Hepatocyte (in vitro differentiated cells): ENCODE measurements at regions not wholly inside any gene's neighbourhood (a gene's known extent, or its start where the extent isn't known, plus 50 kb on each side); places are given as distances from the start of the nearest gene placed in this dataset.

Experiments
- DNase-seq: peaks from one replicate; pipeline ENCODE4 v3.0.0-alpha.2; 2016; ENCODE audit warnings: low spot score
- H2AFZ ChIP-seq: fragments of 200-600 bp; sonication (generic); 2 replicates; pipeline ENCODE4 v1.6.0; 2016; ENCODE audit warnings: antibody characterized with exemption, mild to moderate bottlenecking
- H3K27ac ChIP-seq: fragments of 200-600 bp; sonication (generic); 2 replicates; pipeline ENCODE4 v1.5.1; 2016; ENCODE audit warnings: mild to moderate bottlenecking
- H3K27me3 ChIP-seq: fragments of 200-600 bp; sonication (generic); 2 replicates; pipeline ENCODE4 v1.6.1; 2016
- H3K36me3 ChIP-seq: fragments of 200-600 bp; sonication (generic); replicated peaks from 2 replicates; pipeline ENCODE4 v1.5.1; 2016; ENCODE audit warnings: low read depth; ENCODE audit not compliant: insufficient read depth
- H3K4me1 ChIP-seq: fragments of 200-600 bp; sonication (generic); 2 replicates; pipeline ENCODE4 v1.5.1; 2016; ENCODE audit warnings: mild to moderate bottlenecking, moderate library complexity; ENCODE audit not compliant: insufficient read depth
- H3K4me2 ChIP-seq: fragments of 200-600 bp; sonication (generic); 2 replicates; pipeline ENCODE4 v1.6.0; 2016
- H3K4me3 ChIP-seq: fragments of 200-600 bp; sonication (generic); 2 replicates; pipeline ENCODE4 v1.5.1; 2016; ENCODE audit warnings: mild to moderate bottlenecking
- H3K79me2 ChIP-seq: fragments of 200-600 bp; sonication (generic); 2 replicates; pipeline ENCODE4 v1.6.0; 2017; ENCODE audit warnings: mild to moderate bottlenecking
- H3K9me2 ChIP-seq: fragments of 200-600 bp; sonication (generic); replicated peaks from 2 replicates; pipeline ENCODE4 v1.6.0; 2017; ENCODE audit warnings: mild to moderate bottlenecking; ENCODE audit not compliant: insufficient read depth
- H3K9me3 ChIP-seq: fragments of 200-600 bp; sonication (generic); 2 replicates; pipeline ENCODE4 v1.5.1; 2016; ENCODE audit warnings: low read depth, mild to moderate bottlenecking
- H4K20me1 ChIP-seq: fragments of 200-600 bp; sonication (generic); 2 replicates; pipeline ENCODE4 v1.6.0; 2016; ENCODE audit warnings: mild to moderate bottlenecking; ENCODE audit not compliant: insufficient read depth, poor library complexity, severe bottlenecking
- EZH2 ChIP-seq: fragments of 200-600 bp; sonication (generic); IDR thresholded peaks from 2 replicates; pipeline ENCODE4 v1.6.1; 2016; ENCODE audit warnings: antibody characterized with exemption, mild to moderate bottlenecking, borderline replicate concordance
- EZH2phosphoT487 ChIP-seq: fragments of 200-600 bp; sonication (generic); IDR thresholded peaks from one replicate; pipeline ENCODE4 v1.6.1; 2018; ENCODE audit warnings: antibody characterized with exemption, mild to moderate bottlenecking, low read depth, moderate library complexity; ENCODE audit not compliant: unreplicated experiment, severe bottlenecking
- whole genome bisulfite sequencing: methylation state at CpG from one replicate; pipeline ENCODE4 v1.1.6; 2016; ENCODE audit warnings: low lambda C conversion rate; ENCODE audit errors: missing lambda C conversion rate; 5-methylcytosine and 5-hydroxymethylcytosine counted together
- TF ChIP-seq, protein P1 (sequence below): fragments of 200-600 bp; sonication (generic); IDR thresholded peaks from 2 replicates; pipeline ENCODE4 v1.5.1; 2016; ENCODE audit warnings: antibody characterized with exemption, mild to moderate bottlenecking; ENCODE audit not compliant: poor library complexity

- Histone ChIP-seq H4K20me1 (no peaks in the 10 kb centered on the region), H3K36me3 (no peaks in the 10 kb centered on the region), H2AFZ (peak overlapping the region; percentile 0), H3K4me2 (no peak overlapping the region), H3K27ac (no peak overlapping the region), H3K9me3 (no peaks in the 10 kb centered on the region), H3K79me2 (no peaks in the 10 kb centered on the region), H3K27me3 (no peaks in the 10 kb centered on the region), H3K4me1 (peaks cover 7% of the 10 kb centered on the region), H3K4me3 (no peak overlapping the region), H3K9me2 (no peaks in the 10 kb centered on the region)
- no peak for DNase-seq
- 51% methylated on average over 10 of the region's 10 CpGs for WGBS
- TF ChIP-seq, protein P1, sequence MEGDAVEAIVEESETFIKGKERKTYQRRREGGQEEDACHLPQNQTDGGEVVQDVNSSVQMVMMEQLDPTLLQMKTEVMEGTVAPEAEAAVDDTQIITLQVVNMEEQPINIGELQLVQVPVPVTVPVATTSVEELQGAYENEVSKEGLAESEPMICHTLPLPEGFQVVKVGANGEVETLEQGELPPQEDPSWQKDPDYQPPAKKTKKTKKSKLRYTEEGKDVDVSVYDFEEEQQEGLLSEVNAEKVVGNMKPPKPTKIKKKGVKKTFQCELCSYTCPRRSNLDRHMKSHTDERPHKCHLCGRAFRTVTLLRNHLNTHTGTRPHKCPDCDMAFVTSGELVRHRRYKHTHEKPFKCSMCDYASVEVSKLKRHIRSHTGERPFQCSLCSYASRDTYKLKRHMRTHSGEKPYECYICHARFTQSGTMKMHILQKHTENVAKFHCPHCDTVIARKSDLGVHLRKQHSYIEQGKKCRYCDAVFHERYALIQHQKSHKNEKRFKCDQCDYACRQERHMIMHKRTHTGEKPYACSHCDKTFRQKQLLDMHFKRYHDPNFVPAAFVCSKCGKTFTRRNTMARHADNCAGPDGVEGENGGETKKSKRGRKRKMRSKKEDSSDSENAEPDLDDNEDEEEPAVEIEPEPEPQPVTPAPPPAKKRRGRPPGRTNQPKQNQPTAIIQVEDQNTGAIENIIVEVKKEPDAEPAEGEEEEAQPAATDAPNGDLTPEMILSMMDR, result no peak
- no peak for TF ChIP-seq EZH2phosphoT487
- TF ChIP-seq EZH2, result no peak
These were observed 342.5 kb upstream of the NOCT start for GRCh38 chr4:138673053-138673452.

DNA sequence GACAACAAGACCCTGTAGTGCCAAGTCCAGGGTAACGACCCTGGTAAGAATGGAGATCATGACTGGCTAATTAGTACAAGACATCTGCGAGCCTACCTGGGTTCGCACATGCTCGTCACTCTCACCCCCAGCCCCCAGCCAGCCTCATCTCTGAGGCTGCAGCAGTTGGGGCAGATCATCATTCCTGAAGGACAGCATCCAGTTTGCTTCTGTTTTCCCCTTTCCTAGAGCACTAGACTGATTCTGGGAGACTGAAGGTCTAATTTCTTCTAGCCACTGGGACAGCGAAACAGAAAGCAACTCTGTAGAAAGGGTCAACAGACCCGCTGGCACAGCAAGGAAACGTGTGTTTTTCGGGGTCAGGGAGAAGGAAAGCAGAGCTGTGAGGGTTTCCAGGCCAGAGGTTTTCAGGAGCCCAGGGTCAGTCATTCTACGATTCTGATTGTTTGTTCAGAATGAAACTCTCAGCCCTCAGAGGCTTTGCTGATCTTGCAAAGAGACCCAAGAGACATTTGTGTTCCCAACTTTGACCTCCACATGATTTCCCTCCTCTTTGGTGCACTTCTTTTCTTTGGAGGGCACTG, 343.1 kb upstream of the NOCT start:
- Histone ChIP-seq H3K36me3 (no peaks in the 10 kb centered on the region), H3K27me3 (no peaks in the 10 kb centered on the region), H3K9me3 (no peaks in the 10 kb centered on the region), H3K9me2 (no peaks in the 10 kb centered on the region), H3K27ac (no peak overlapping the region), H3K79me2 (no peaks in the 10 kb centered on the region), H3K4me2 (no peak overlapping the region), H4K20me1 (no peaks in the 10 kb centered on the region), H3K4me3 (no peak overlapping the region), H3K4me1 (peaks cover 1% of the 10 kb centered on the region), H2AFZ (peak overlapping the region; percentile 0)
- no peak for TF ChIP-seq EZH2phosphoT487
- TF ChIP-seq, protein P1, result no peak
- no peak for TF ChIP-seq EZH2
- 85% methylated on average over 9 of the region's 9 CpGs for WGBS
- no peak for DNase-seq

- Histone ChIP-seq H3K36me3 (no peaks in the 10 kb centered on the region), H3K27ac (no peak overlapping the region), H3K9me3 (no peaks in the 10 kb centered on the region), H3K79me2 (no peaks in the 10 kb centered on the region), H3K4me2 (no peak overlapping the region), H3K9me2 (no peaks in the 10 kb centered on the region), H4K20me1 (no peaks in the 10 kb centered on the region), H3K4me3 (no peak overlapping the region), H3K4me1 (no peaks in the 10 kb centered on the region), H2AFZ (no peak overlapping the region), H3K27me3 (no peaks in the 10 kb centered on the region)
- WGBS, result 87% methylated on average over 3 of the region's 3 CpGs
- DNase-seq, result no peak
- no peak for TF ChIP-seq EZH2
- TF ChIP-seq, protein P1, result no peak
- TF ChIP-seq EZH2phosphoT487, result no peak
These were observed 343.9 kb upstream of the NOCT start for GRCh38 chr4:138671606-138672084.
